OCI-LY1 (cell line): ENCODE measurements at regions not wholly inside any gene's neighbourhood (a gene's known extent, or its start where the extent isn't known, plus 50 kb on each side); places are given as distances from the start of the nearest gene placed in this dataset.

Experiments used
- H2AFZ ChIP-seq: fragments of 200-600 bp; sonication (generic), shearing (Covaris generic); 2 replicates; pipeline ENCODE4 v1.6.0; 2014; ENCODE audit warnings: antibody characterized with exemption, mild to moderate bottlenecking, low read length
- H3F3A ChIP-seq: fragments of 200-600 bp; sonication (generic), shearing (Covaris generic); 2 replicates; pipeline ENCODE4 v1.6.0; 2014; ENCODE audit warnings: mild to moderate bottlenecking, antibody characterized with exemption, low read length, moderate library complexity; ENCODE audit not compliant: insufficient read depth
- H3K27ac ChIP-seq: fragments of 200-600 bp; sonication (generic); 2 replicates; pipeline ENCODE4 v1.5.1; 2014; ENCODE audit warnings: low read length, mixed run types, mild to moderate bottlenecking, low read depth; ENCODE audit not compliant: poor library complexity, severe bottlenecking
- H3K27me3 ChIP-seq: fragments of 200-600 bp; sonication (generic); 2 replicates; pipeline ENCODE4 v1.6.0; 2014; ENCODE audit warnings: antibody characterized with exemption, mild to moderate bottlenecking, low read length, moderate library complexity; ENCODE audit not compliant: insufficient read depth
- H3K36me3 ChIP-seq: fragments of 200-600 bp; sonication (generic); 2 replicates; pipeline ENCODE4 v1.6.1; 2014; ENCODE audit warnings: mild to moderate bottlenecking, antibody characterized with exemption, low read length, moderate library complexity, mixed read lengths; ENCODE audit not compliant: insufficient read depth
- H3K4me1 ChIP-seq: fragments of 200-600 bp; sonication (generic); 2 replicates; pipeline ENCODE4 v1.5.1; 2014; ENCODE audit warnings: mild to moderate bottlenecking, low read length, moderate library complexity; ENCODE audit not compliant: insufficient read depth, severe bottlenecking
- H3K4me2 ChIP-seq: fragments of 200-600 bp; sonication (generic), shearing (Covaris generic); 2 replicates; pipeline ENCODE4 v1.6.1; 2014; ENCODE audit warnings: low read length
- H3K4me3 ChIP-seq: fragments of 200-600 bp; sonication (generic); 2 replicates; pipeline ENCODE4 v1.5.1; 2014; ENCODE audit warnings: low read length, low read depth, mild to moderate bottlenecking, mixed read lengths; ENCODE audit not compliant: poor library complexity, severe bottlenecking
- H3K79me2 ChIP-seq: fragments of 200-600 bp; shearing (Covaris generic); 2 replicates; pipeline ENCODE4 v1.6.1; 2016; ENCODE audit warnings: mixed run types, low read length, mixed read lengths; ENCODE audit not compliant: insufficient read depth
- H3K9ac ChIP-seq: fragments of 200-600 bp; sonication (generic), shearing (Covaris generic); 2 replicates; pipeline ENCODE4 v1.6.1; 2014; ENCODE audit warnings: mild to moderate bottlenecking, low read length, mixed read lengths
- H3K9me2 ChIP-seq: fragments of 200-600 bp; sonication (generic), shearing (Covaris generic); 2 replicates; pipeline ENCODE4 v1.6.1; 2014; ENCODE audit warnings: low read depth, mild to moderate bottlenecking, low read length, mixed read lengths
- H3K9me3 ChIP-seq: fragments of 200-600 bp; shearing (Covaris generic); 2 replicates; pipeline ENCODE4 v1.6.1; 2014; ENCODE audit warnings: low read length, mixed read lengths
- H4K20me1 ChIP-seq: fragments of 200-600 bp; sonication (generic), shearing (Covaris generic); 2 replicates; pipeline ENCODE4 v1.6.0; 2016; ENCODE audit warnings: mild to moderate bottlenecking, low read length; ENCODE audit not compliant: insufficient read depth
- CTCF ChIP-seq: fragments of 200-600 bp; sonication (generic), shearing (Covaris generic); IDR thresholded peaks from 2 replicates; pipeline ENCODE4 v1.5.1; 2017; ENCODE audit warnings: mild to moderate bottlenecking, antibody characterized with exemption, low read length, moderate library complexity, mixed read lengths
- EZH2 ChIP-seq: fragments of 200-600 bp; sonication (generic), shearing (Covaris generic); IDR thresholded peaks from 2 replicates; pipeline ENCODE4 v1.8.0; 2017; ENCODE audit warnings: borderline replicate concordance, mixed run types, mild to moderate bottlenecking, antibody characterized with exemption, low read length, moderate library complexity, mixed read lengths

DNA sequence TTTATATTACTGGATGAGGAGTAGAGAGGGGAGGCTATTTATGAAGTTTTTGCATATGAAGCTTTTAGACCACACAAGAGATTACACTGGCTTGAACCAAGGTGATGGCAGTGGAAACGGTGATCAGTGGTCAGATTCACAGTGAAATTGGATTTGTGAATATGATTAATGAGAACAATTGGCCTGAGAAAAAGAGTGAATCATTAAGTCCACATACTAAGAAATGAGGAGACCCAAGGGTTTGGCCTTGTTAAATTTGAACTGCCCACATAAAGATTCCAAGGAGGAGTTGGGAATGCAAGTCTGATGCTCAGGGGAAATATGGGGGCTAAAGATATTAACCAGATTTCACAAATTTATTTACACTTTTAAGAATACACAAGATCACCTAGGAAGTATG lies 155.3 kb upstream of the ADGRL3 start:
- Histone ChIP-seq H3K9me3 (no peaks in the 10 kb centered on the region), H3K4me1 (no peaks in the 10 kb centered on the region), H3K27me3 (no peaks in the 10 kb centered on the region), H3K79me2 (no peaks in the 10 kb centered on the region), H3K4me2 (no peak overlapping the region), H2AFZ (no peak overlapping the region), H3K27ac (no peak overlapping the region), H3K9ac (no peak overlapping the region), H3F3A (no peaks in the 10 kb centered on the region), H3K36me3 (no peaks in the 10 kb centered on the region), H3K4me3 (no peak overlapping the region), H3K9me2 (no peaks in the 10 kb centered on the region), H4K20me1 (no peaks in the 10 kb centered on the region)
- TF ChIP-seq CTCF (no peak), EZH2 (no peak)

- no peaks in the 10 kb centered on the region for H3F3A ChIP-seq
- no peaks in the 10 kb centered on the region for H3K36me3 ChIP-seq
- H3K27ac ChIP-seq: no peak overlapping the region
- H2AFZ ChIP-seq: no peak overlapping the region
- no peaks in the 10 kb centered on the region for H4K20me1 ChIP-seq
- H3K9me2 ChIP-seq: no peaks in the 10 kb centered on the region
- no peaks in the 10 kb centered on the region for H3K4me1 ChIP-seq
- no peak overlapping the region for H3K4me3 ChIP-seq
- TF ChIP-seq CTCF: no peak
- TF ChIP-seq EZH2: no peak
- no peaks in the 10 kb centered on the region for H3K27me3 ChIP-seq
- H3K9ac ChIP-seq: no peak overlapping the region
- no peaks in the 10 kb centered on the region for H3K9me3 ChIP-seq
- no peak overlapping the region for H3K4me2 ChIP-seq
- H3K79me2 ChIP-seq: no peaks in the 10 kb centered on the region
Observed at GRCh38 chr4:61049018-61049417, 151.1 kb upstream of the ADGRL3 start.

- Histone ChIP-seq H3K9me3 (no peaks in the 10 kb centered on the region), H3K9ac (no peak overlapping the region), H3K9me2 (no peaks in the 10 kb centered on the region), H3K4me3 (no peak overlapping the region), H3K4me1 (no peaks in the 10 kb centered on the region), H3K79me2 (no peaks in the 10 kb centered on the region), H4K20me1 (no peaks in the 10 kb centered on the region), H3K36me3 (no peaks in the 10 kb centered on the region), H2AFZ (no peak overlapping the region), H3K27ac (no peak overlapping the region), H3K27me3 (no peaks in the 10 kb centered on the region), H3F3A (no peaks in the 10 kb centered on the region), H3K4me2 (no peak overlapping the region)
- TF ChIP-seq EZH2 (no peak), CTCF (no peak)
Observed at GRCh38 chr4:61067381-61067780, 132.7 kb upstream of the ADGRL3 start.
